ENCODE measurements at regions not wholly inside any gene's neighbourhood (a gene's known extent, or its start where the extent isn't known, plus 50 kb on each side); places are given as distances from the start of the nearest gene placed in this dataset.

- TF ChIP-seq ZNF318 (CRISPR knock-in tag; IDR thresholded peaks at IDR 0.05) (no peak), ZNF407 (CRISPR knock-in tag; IDR thresholded peaks at IDR 0.05; ENCODE audit: not compliant biosample characterization) (no peak), CBX5 (CRISPR knock-in tag; IDR thresholded peaks at IDR 0.05; ENCODE audit: borderline replicate concordance) (no peak)
These were observed 631.8 kb downstream of the SQOR start (continued) for GRCh38 chr15:46266661-46267060.
